HS-5 (cell line): ENCODE measurements at regions not wholly inside any gene's neighbourhood (a gene's known extent, or its start where the extent isn't known, plus 50 kb on each side); places are given as distances from the start of the nearest gene placed in this dataset.
A peak's percentile ranks its signal among the peaks of the same experiment; 100 is the strongest.

Source experiments
- DNase-seq: peaks from one replicate; pipeline ENCODE4 v3.0.0-alpha.2; 2012; ENCODE audit warnings: low read depth

GRCh38 chr13:105448811-105449210 is 1086.7 kb downstream of the EFNB2 start:
- no peak for DNase-seq

- no peak for DNase-seq
Observed at GRCh38 chr13:105446197-105446596, 1089.3 kb downstream of the EFNB2 start.

GRCh38 chr13:105445796-105446195 is 1089.7 kb downstream of the EFNB2 start:
- DNase-seq: no peak

- DNase-seq: peak; percentile 79
Observed at GRCh38 chr13:105442949-105443699, 1092.3 kb downstream of the EFNB2 start.

DNA sequence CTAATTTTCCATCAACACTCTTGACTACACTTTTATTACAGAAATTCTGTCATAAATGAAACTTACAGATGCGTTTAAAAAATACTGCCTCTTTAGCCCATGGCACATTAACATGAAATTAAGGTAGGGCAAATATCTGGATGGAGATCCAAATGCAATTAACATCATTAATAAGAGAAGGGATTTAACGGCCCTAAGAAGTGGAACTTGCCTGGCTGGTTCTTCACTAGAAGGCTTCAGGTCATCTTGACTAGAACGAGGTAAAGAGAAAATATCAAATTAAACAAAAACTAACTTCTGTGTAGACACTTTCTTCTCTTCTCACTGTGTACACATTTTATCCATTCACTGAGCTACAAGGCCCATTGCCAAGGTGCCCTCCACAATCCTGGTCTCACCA is 1093.4 kb downstream of the EFNB2 start:
- no peak for DNase-seq

DNA sequence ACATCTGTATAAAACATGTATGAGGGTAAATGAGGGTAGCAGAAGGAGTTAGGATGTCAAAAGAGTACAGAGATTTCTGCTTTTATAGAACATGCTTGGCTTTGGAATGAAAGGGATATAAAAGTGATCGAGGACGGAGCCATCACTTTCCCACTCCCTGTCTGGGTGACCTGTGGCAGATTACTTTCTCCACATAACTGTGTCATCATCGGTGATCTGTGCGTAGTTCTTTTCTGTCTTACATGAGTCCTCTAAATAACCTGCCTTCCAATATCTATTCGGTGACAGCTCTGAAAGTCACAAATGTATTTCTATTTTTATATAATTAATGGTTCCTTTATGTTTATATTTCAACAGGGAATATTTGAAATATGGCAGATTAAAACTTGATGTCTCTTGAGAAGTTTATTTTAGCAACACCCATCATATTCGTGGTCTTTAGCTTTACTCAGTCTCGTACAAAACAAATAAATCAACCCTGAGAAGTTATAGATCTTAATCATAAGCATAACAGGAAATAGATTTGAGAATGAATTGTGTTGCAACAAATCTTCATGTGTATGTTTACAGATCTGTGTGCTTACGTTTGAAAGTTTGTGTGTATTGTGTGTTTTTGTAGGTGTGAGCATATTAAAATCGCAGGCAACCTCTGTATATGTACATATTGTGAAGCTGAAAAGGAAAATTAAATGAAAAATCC is 1094.3 kb downstream of the EFNB2 start:
- no peak for DNase-seq

DNA sequence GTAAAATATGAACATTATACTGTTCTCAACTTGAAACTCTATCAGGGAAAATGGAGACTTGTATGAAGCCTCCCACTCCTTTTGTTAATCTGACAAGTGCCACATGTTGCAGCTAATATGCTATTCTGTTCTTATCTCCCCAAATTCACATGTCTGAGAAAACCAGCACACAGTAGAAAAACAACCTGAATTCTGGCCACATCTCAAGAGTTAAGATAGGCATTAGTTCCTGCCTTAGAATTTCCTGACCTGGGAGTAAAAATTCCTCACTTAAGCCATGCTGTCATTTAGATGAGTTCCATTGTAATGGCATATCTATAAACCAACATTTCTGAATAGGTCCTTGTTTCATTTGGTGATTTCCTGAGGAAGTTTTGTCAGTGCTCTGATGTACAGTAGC is 1098.5 kb downstream of the EFNB2 start:
- no peak for DNase-seq

- no peak for DNase-seq
Observed at GRCh38 chr13:105432438-105432837, 1103.0 kb downstream of the EFNB2 start.

DNA sequence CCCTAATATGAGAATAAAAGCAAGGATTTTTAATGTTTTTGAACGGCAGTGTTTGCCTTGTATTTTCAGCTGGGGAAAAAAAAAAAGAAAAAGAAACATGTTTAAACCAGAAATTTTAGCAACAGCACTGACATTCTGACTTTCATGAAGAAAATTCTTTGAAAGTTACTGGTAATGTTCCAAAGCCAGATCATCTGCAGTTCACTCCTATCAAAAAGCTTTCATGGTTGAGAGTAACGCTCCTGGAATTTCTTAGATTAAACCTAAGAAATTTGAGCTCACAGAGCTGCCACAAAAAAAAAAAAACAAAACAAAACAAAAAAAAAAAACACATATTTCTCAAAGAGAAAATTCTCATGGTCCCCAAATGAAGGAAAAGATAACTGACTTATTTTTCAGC is 1106.7 kb downstream of the EFNB2 start:
- DNase-seq: no peak

- DNase-seq: no peak
Observed at GRCh38 chr13:105426441-105426840, 1109.0 kb downstream of the EFNB2 start.

DNA sequence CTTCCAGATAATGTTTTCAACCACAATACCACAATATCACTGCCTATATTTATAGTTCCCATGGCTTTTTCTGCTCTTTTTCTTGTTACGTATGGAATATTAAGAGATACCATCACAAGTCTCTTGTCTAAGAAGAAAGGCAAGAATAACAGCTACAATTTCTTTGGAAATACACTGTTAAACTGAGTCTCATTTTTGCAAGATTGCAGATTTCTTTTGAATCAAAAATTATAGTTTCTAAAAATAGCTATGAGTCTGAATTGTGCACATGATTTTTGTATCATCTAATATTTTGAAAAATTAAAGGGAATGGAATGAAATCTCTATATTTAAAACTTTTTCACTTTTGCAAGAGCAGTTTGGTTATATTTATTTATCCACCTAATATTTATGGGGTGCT is 1120.8 kb downstream of the EFNB2 start:
- no peak for DNase-seq

GRCh38 chr13:105412171-105412570 is 1123.3 kb downstream of the EFNB2 start:
- DNase-seq: no peak

GRCh38 chr13:105410602-105411001 is 1124.9 kb downstream of the EFNB2 start:
- no peak for DNase-seq

- no peak for DNase-seq
Observed at GRCh38 chr13:105406551-105406950, 1128.9 kb downstream of the EFNB2 start.

DNA sequence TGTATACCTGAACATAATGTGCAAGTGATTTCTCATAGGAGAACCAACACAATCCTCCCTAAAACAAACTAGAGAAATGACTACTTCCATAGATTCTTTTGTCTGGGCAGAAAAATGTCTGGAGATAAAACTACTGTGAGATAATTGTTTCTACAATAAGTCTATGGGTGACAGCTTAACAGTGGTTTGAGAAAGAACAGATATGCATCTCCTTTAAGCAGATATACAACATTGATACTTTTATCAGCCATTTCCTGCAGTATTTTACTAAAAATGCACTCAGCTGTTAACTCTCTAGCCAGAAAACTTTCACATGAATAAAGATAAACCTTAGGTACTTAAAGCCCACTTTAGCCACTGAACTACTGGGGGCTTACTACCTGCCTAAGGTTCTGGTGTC is 1132.4 kb downstream of the EFNB2 start:
- no peak for DNase-seq

DNA sequence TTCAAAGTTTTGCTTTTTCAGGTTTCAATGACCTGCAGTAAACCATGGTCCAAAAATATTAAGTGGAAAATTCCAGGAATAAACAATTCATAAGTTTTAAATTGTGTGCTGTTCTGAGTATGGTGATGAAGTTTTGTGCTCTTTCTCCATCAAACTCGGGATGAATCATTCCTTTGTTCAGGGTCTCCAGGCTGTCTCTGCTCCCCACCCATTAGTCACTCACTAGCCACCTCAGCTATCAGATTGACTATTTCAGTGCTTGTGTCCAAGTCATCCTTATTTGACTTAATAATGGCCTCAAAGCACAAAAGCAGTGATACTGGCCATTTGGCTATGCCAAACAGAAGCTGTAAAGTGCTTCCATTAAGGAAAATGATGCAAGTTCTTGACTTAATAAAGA is 1140.4 kb downstream of the EFNB2 start:
- no peak for DNase-seq

DNA sequence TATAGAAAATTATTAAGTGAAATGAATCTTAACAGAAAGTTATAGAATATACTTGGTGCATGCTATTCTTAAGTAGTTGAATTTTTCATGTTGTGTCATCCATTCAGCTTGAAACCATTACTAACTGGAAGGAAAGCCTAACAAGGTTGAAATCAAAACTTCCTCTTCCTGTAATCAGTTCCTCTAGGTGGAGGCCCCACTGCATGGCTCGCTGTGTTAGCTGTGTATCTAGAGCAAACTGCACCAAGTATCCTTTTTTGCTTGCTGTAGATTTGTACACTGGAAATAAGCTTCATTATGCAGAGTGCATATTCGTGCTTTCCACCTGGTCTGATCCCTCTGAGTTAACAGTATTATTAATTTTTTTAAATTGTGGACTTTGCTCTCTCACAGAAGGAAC is 1146.1 kb downstream of the EFNB2 start:
- no peak for DNase-seq

- no peak for DNase-seq
Observed at GRCh38 chr13:105377452-105377851, 1158.0 kb downstream of the EFNB2 start.

DNA sequence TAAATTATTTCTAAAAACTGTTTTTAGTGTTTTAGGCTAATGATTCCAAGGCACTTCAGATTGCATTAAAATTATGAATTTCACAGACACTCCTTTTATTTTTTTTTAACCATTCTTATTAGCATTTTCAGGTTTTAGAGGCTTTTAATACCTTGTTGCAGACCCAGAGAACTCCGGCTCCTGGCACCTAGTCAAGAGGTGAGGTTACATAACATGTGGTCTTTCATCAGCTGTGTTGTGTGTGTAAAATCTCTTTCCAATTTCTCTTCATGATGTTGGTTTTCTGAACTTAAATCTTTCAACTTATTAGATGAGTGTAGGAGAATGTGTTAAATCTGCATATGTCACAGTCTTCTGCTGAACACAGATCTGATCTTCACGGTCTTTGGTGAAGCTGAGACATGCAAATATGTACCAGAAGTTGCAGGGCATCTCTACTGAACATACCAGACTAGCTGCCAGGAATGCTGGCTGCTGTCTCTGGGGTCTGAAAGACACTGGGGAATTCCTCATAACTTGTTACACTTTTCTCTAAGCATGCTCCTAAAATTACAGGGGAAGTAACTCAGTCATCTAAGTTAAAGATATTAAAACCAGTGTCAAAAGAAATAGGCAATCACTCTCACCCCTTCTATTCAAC is 1165.3 kb downstream of the EFNB2 start:
- DNase-seq: no peak

- DNase-seq: no peak
Observed at GRCh38 chr13:105368781-105369180, 1166.7 kb downstream of the EFNB2 start.

DNA sequence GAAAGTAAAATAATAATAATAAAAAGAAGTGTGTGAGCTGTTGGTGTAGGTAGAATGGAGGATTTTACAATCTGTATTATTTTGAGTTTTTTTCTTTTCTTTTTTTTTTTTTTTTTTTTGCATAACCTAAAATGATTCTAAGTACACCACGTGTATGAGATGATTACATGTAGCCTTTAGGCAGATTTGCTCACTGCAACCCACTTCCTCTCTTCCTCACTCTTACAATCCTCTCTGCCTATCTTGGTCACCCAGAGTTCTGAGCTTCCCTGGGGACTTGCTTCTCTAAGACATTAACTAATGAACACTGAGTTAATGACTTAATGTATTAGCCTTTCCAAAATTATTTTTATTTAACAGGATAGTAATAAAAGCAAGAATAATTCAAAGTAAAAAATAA is 1169.6 kb downstream of the EFNB2 start:
- no peak for DNase-seq

GRCh38 chr13:105365021-105365550 is 1170.4 kb downstream of the EFNB2 start:
- DNase-seq: no peak

DNA sequence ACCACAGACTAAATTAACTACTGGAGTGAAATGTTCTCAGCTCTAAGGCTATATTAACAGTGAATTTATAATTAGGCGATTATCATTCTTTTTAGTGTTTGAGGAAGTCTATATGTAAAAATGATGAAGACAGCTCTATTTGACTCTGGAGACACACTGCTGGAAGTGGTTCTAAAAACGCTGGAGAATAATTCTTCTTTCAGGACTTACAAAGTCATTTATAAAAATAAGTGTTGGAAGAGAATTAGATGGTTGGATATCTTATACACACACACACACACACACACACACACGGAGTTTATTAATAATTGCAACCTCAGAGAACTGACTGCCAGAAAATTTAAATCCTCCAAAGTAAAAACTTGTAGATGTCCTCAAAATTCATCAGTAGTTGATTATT is 1171.3 kb downstream of the EFNB2 start:
- DNase-seq: no peak
